Endothelial cell of umbilical vein (primary cell): ENCODE measurements at regions not wholly inside any gene's neighbourhood (a gene's known extent, or its start where the extent isn't known, plus 50 kb on each side); places are given as distances from the start of the nearest gene placed in this dataset.

Source experiments
- BruUV-seq: library from RNA; stranded (reverse); fragments of 400-500 nt; replicated peaks from 2 replicates; lab custom pipeline; 2021; lab: Mats Ljungman, UMichigan
- CTCF ChIA-PET: fragments of 300-600, 350-600 bp; sonication (Branson Sonifier 250); formaldehyde crosslinking; loops from one replicate; lab custom pipeline; 2021; ENCODE audit warnings: antibody characterized with exemption, inconsistent platforms; lab: Charles Lee
- POLR2A ChIA-PET: fragments of 300-600, 350-600 bp; sonication (Branson Sonifier 250); formaldehyde crosslinking; loops from one replicate; lab custom pipeline; 2021; ENCODE audit warnings: antibody characterized with exemption, inconsistent platforms; lab: Charles Lee
- DNase-seq: peaks from one replicate; pipeline ENCODE4 v3.0.0-alpha.2; 2011; ENCODE audit warnings: low read depth, low spot score
- FAIRE-seq: peaks from 2 replicates; lab custom pipeline; 2011; peaks lifted over from hg19 to GRCh38; lab: Jason Lieb, UNC
- H2AFZ ChIP-seq: 2 replicates; pipeline ENCODE4 v1.6.0; 2012; ENCODE audit warnings: low read depth, low read length, control low read depth, inconsistent platforms
- H3K27ac ChIP-seq: 2 replicates; pipeline ENCODE4 v1.5.1; 2011; ENCODE audit warnings: low read depth, mild to moderate bottlenecking, control low read depth, low read length, moderate library complexity; ENCODE audit not compliant: insufficient read depth
- H3K27me3 ChIP-seq, 2 experiments: 2 replicates each; pipeline versions ENCODE4 v1.6.0 to v1.6.1; 2011; ENCODE audit warnings: low read length in 2 of 2, mixed read lengths in 1 of 2; ENCODE audit not compliant: control insufficient read depth in 2 of 2, insufficient read depth in 2 of 2
- H3K36me3 ChIP-seq, 2 experiments: 2 replicates in 1 of 2; 3 replicates in 1 of 2; pipeline ENCODE4 v1.5.1; 2011; ENCODE audit warnings: low read length in 2 of 2, mild to moderate bottlenecking in 1 of 2, moderate library complexity in 1 of 2; ENCODE audit not compliant: control insufficient read depth in 2 of 2, insufficient read depth in 2 of 2; ENCODE audit errors: extremely low read depth in 1 of 2
- H3K4me1 ChIP-seq: 3 replicates; pipeline ENCODE4 v1.5.1; 2011; ENCODE audit warnings: mild to moderate bottlenecking, low read length; ENCODE audit not compliant: control insufficient read depth, insufficient read depth; ENCODE audit errors: extremely low read depth
- H3K4me2 ChIP-seq: 2 replicates; pipeline ENCODE4 v1.6.1; 2011; ENCODE audit warnings: low read length, control low read depth, mixed read lengths; ENCODE audit not compliant: insufficient read depth
- H3K4me3 ChIP-seq, 3 experiments: fragments of 200-600 bp in 1 of 3; sonication (generic), shearing (Covaris generic) in 1 of 3; replicated peaks in 1 of 3; 2 replicates each; pipeline ENCODE4 v1.5.1; 2011 to 2016; ENCODE audit warnings: control low read depth in 3 of 3, low read length in 3 of 3, mild to moderate bottlenecking in 2 of 3, inconsistent platforms in 1 of 3, low read depth in 1 of 3, moderate library complexity in 1 of 3; ENCODE audit not compliant: insufficient read depth in 1 of 3
- H3K79me2 ChIP-seq: 2 replicates; pipeline ENCODE4 v1.6.0; 2012; ENCODE audit warnings: low read length, inconsistent platforms; ENCODE audit not compliant: control insufficient read depth, insufficient read depth
- H3K9ac ChIP-seq: replicated peaks from 2 replicates; pipeline ENCODE3; 2011; ENCODE audit warnings: low read length, control low read depth; ENCODE audit not compliant: insufficient read depth; ENCODE audit errors: extremely low read depth
- H3K9me1 ChIP-seq: replicated peaks from 3 replicates; pipeline ENCODE4 v1.6.0; 2011; ENCODE audit warnings: mild to moderate bottlenecking, low read length; ENCODE audit not compliant: control insufficient read depth, insufficient read depth; ENCODE audit errors: extremely low read depth
- H3K9me3 ChIP-seq: replicated peaks from 2 replicates; pipeline ENCODE4 v1.5.1; 2012; ENCODE audit warnings: low read length, inconsistent platforms; ENCODE audit not compliant: control insufficient read depth, insufficient read depth
- H4K20me1 ChIP-seq: replicated peaks from 2 replicates; pipeline ENCODE3; 2011; ENCODE audit warnings: mild to moderate bottlenecking, low read length; ENCODE audit not compliant: control insufficient read depth, insufficient read depth; ENCODE audit errors: extremely low read depth
- EZH2 ChIP-seq: IDR thresholded peaks from 2 replicates; pipeline ENCODE4 v1.6.1; 2012; ENCODE audit warnings: borderline replicate concordance, low read depth, mild to moderate bottlenecking, moderate library complexity, low read length, inconsistent platforms; ENCODE audit not compliant: severe bottlenecking
- FOS ChIP-seq: IDR thresholded peaks from 2 replicates; pipeline ENCODE4 v1.6.1; 2011; ENCODE audit warnings: mild to moderate bottlenecking, low read length, moderate library complexity, borderline replicate concordance; ENCODE audit not compliant: insufficient read depth
- GATA2 ChIP-seq: IDR thresholded peaks from 2 replicates; pipeline ENCODE4 v1.7.0; 2011; ENCODE audit warnings: low read depth, mild to moderate bottlenecking, moderate library complexity, mixed read lengths, low read length; ENCODE audit not compliant: insufficient read length, insufficient read depth
- JUN ChIP-seq: IDR thresholded peaks from 2 replicates; pipeline ENCODE4 v1.6.1; 2011; ENCODE audit warnings: borderline replicate concordance, low read depth; ENCODE audit not compliant: insufficient read length, insufficient read depth
- MYC ChIP-seq: IDR thresholded peaks from one replicate; pipeline ENCODE4 v1.6.1; 2011; ENCODE audit warnings: mild to moderate bottlenecking, low read depth, low read length
- POLR2A ChIP-seq: IDR thresholded peaks from 2 replicates; pipeline ENCODE4 v1.6.1; 2012; ENCODE audit warnings: low read depth, mild to moderate bottlenecking, control low read depth, low read length
- POLR2AphosphoS5 ChIP-seq: IDR thresholded peaks from 2 replicates; pipeline ENCODE4 v1.6.1; 2012; ENCODE audit warnings: low read depth, mild to moderate bottlenecking, control low read depth, low read length, moderate library complexity; ENCODE audit not compliant: insufficient read depth
- dilution Hi-C: fragments of 300-500 bp; cut with MboI; formaldehyde crosslinking; loops from one replicate; pipeline ENCODE4 v1.15.0; 2019; ENCODE audit warnings: low sequenced_read_pairs; ENCODE audit not compliant: extremely low pct_ligation_motif_present
- intact Hi-C: fragments of 100-400 bp; cut with micrococcal nuclease; formaldehyde crosslinking; loops from one replicate; pipeline ENCODE4 v1.10.0; 2022
- TF ChIP-seq, protein P1 (sequence below), 2 donors: IDR thresholded peaks; 1 replicate in 1 of 2; 2 replicates in 1 of 2; pipeline ENCODE4 v1.5.1; 2011; ENCODE audit warnings: low read length in 2 of 2, mild to moderate bottlenecking in 2 of 2, moderate library complexity in 2 of 2, control low read depth in 1 of 2, inconsistent platforms in 1 of 2, low read depth in 1 of 2; ENCODE audit not compliant: insufficient read depth in 1 of 2; ENCODE audit errors: extremely low read depth in 1 of 2
- TF ChIP-seq, protein P2 (sequence below): IDR thresholded peaks from 2 replicates; pipeline ENCODE4 v1.6.1; 2011; ENCODE audit not compliant: insufficient read depth, insufficient read length

DNA sequence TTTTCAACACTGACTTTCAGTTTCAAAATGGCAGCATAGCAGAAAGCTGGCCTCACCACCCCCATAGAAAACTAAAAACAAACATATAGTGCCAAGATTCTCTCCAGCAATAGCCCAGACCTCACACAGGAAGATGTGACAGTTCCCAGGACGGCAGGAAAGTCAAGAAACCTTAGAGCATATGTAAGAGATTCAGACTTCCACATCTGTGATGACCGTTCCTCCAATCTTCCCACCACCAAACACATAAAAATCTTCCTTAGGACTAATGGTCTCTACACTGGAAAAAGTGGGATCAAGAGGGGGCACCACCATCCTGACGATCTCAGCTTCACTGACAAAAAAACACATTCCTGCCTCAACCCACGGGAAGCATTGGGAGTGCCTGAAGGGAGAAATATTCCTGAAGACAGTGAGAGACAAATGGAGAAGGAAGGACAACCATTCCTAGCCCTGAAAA is 134.1 kb upstream of the CPXCR1 start:
- no peaks in the 10 kb centered on the region for H3K79me2 ChIP-seq
- H3K4me2 ChIP-seq = peak overlapping the region; percentile 17
- no TSS peak for BruUV-seq
- intact Hi-C loops = loop anchor here (2.0 to 10.0 kb wide), 3 partner anchors 188 to 1031 kb away; no protein-coding TSS in a partner anchor
- TF ChIP-seq, protein P1, sequence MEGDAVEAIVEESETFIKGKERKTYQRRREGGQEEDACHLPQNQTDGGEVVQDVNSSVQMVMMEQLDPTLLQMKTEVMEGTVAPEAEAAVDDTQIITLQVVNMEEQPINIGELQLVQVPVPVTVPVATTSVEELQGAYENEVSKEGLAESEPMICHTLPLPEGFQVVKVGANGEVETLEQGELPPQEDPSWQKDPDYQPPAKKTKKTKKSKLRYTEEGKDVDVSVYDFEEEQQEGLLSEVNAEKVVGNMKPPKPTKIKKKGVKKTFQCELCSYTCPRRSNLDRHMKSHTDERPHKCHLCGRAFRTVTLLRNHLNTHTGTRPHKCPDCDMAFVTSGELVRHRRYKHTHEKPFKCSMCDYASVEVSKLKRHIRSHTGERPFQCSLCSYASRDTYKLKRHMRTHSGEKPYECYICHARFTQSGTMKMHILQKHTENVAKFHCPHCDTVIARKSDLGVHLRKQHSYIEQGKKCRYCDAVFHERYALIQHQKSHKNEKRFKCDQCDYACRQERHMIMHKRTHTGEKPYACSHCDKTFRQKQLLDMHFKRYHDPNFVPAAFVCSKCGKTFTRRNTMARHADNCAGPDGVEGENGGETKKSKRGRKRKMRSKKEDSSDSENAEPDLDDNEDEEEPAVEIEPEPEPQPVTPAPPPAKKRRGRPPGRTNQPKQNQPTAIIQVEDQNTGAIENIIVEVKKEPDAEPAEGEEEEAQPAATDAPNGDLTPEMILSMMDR (IDR thresholded peaks at IDR 0.05; ENCODE audit: extremely low read depth in 1 of 2, insufficient read depth in 1 of 2, low read depth in 1 of 2, low read length in 2 of 2) = no peak
- TF ChIP-seq JUN (no peak), FOS (no peak), EZH2 (no peak), POLR2AphosphoS5 (no peak), MYC (no peak), POLR2A (no peak), GATA2 (no peak)
- TF ChIP-seq, protein P2, sequence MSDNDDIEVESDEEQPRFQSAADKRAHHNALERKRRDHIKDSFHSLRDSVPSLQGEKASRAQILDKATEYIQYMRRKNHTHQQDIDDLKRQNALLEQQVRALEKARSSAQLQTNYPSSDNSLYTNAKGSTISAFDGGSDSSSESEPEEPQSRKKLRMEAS = no peak
- no peaks in the 10 kb centered on the region for H4K20me1 ChIP-seq
- H3K9ac ChIP-seq = no peak overlapping the region
- dilution Hi-C loops = no loop called here
- H2AFZ ChIP-seq = peak overlapping the region; percentile 91
- FAIRE-seq = no peak
- no peaks in the 10 kb centered on the region for H3K4me1 ChIP-seq
- POLR2A ChIA-PET = no interaction called here
- H3K4me3 ChIP-seq = no peak overlapping the region
- no peaks in the 10 kb centered on the region for H3K9me3 ChIP-seq
- CTCF ChIA-PET = no interaction called here
- no peak overlapping the region for H3K27ac ChIP-seq
- H3K27me3 ChIP-seq = no peaks in the 10 kb centered on the region
- DNase-seq = no peak
- no peaks in the 10 kb centered on the region for H3K36me3 ChIP-seq
- H3K9me1 ChIP-seq = no peaks in the 10 kb centered on the region
